ENCODE measurements at regions not wholly inside any gene's neighbourhood (a gene's known extent, or its start where the extent isn't known, plus 50 kb on each side); places are given as distances from the start of the nearest gene placed in this dataset.
"Not testable (repeated sequence)": the region's sequence is repeated elsewhere in the genome, so short reads cannot be mapped to it uniquely, and the experiment has no call there.

DNA sequence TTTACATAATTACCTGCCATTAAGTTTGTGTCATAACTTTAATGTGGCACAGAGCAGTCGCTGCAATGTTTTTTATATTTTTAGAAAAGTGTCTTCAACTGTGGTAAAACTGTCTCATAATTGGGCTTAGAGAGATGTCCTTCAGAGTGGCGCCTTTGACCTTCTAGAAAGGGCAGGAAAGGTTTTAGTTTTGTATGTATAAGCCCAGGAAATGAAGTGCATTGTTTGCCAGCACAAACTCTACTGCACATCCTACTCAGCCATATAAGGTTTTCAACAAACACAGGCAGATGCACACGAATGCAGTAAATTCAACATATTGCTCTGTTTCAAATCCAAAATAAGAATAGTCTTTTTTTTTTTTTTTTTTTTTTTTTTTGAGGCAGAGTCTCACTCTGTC, 201.4 kb downstream of the ALDH8A1 start:
- no peak overlapping the region for H3K4me3 ChIP-seq (ENCODE audit: low read depth, low read length)
- ChIA-PET POLR2A (no interaction called here), CTCF (interaction anchor here (1.0 kb wide), 1 partner anchor 24 kb away, joined by 3 read pairs; no protein-coding TSS in a partner anchor)
- no peak for DNase-seq (ENCODE audit: low read depth)
- TF ChIP-seq CTCF (IDR thresholded peaks at IDR 0.05; ENCODE audit: insufficient read depth, low read depth, low read length) = no peak
- H3K36me3 ChIP-seq (ENCODE audit: control insufficient read depth, insufficient read depth, low read length) = no peaks in the 10 kb centered on the region
- no peaks in the 10 kb centered on the region for H3K27me3 ChIP-seq (ENCODE audit: control insufficient read depth, insufficient read depth, low read length)

- H3K27me3 ChIP-seq (ENCODE audit: control insufficient read depth, insufficient read depth, low read length); DNase-seq (ENCODE audit: low read depth); CTCF ChIA-PET; H3K4me3 ChIP-seq (ENCODE audit: low read depth, low read length); POLR2A ChIA-PET; H3K36me3 ChIP-seq (ENCODE audit: control insufficient read depth, insufficient read depth, low read length): not testable (repeated sequence)
Measured at GRCh38 chr6:134747197-134747596, 202.7 kb downstream of the ALDH8A1 start.

DNA sequence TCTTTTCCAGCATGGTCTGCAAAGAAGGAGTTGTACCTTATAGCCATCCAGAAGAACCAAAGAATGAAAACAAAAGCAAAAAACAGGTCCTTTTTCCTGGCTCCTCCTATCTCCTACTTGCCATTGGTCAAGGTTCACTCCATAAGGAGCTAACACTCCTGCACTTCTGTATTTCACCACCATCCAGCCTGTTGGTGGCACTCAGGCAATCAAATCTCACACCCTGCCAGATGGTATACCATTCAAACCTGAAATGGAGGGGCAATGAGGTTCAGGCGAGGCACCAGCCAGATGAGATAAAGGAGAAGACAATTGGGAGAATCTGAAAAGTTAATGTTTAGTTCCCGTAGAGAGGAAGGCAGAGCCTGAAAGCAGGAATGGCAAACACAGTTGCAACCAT, 203.8 kb downstream of the ALDH8A1 start:
- Histone ChIP-seq H3K27me3 (ENCODE audit: control insufficient read depth, insufficient read depth, low read length) (no peaks in the 10 kb centered on the region), H3K36me3 (ENCODE audit: control insufficient read depth, insufficient read depth, low read length) (no peaks in the 10 kb centered on the region), H3K4me3 (ENCODE audit: low read depth, low read length) (no peak overlapping the region)
- TF ChIP-seq CTCF (IDR thresholded peaks at IDR 0.05; ENCODE audit: insufficient read depth, low read depth, low read length) = no peak
- POLR2A ChIA-PET = no interaction called here
- CTCF ChIA-PET = no interaction called here
- DNase-seq (ENCODE audit: low read depth) = no peak

- POLR2A ChIA-PET; DNase-seq (ENCODE audit: low read depth); H3K36me3 ChIP-seq (ENCODE audit: control insufficient read depth, insufficient read depth, low read length); CTCF ChIA-PET; H3K27me3 ChIP-seq (ENCODE audit: control insufficient read depth, insufficient read depth, low read length); H3K4me3 ChIP-seq (ENCODE audit: low read depth, low read length): not testable (repeated sequence)
Measured at GRCh38 chr6:134745192-134745591, 204.7 kb downstream of the ALDH8A1 start.

DNA sequence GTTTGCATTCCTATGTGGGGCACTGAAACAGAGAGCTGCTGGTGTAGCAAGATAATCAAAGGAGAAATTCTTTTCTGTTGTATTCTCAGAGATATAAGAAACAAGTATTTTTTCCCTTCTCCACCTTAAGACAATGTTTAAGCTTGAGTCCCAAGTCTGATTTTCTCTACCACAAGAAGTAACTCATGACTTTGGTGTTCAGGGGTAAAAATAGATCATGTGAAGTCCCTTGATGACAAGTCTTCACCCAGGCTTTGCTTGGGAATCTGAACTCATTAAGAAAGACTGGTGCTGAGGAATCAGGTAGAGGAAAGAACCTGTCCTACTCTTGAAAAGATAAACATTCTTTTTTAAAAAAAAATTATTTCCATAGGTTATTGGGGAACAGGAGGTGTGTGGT, 205.6 kb downstream of the ALDH8A1 start:
- TF ChIP-seq CTCF (IDR thresholded peaks at IDR 0.05; ENCODE audit: insufficient read depth, low read depth, low read length) = no peak
- H3K36me3 ChIP-seq (ENCODE audit: control insufficient read depth, insufficient read depth, low read length) = no peaks in the 10 kb centered on the region
- no peak overlapping the region for H3K4me3 ChIP-seq (ENCODE audit: low read depth, low read length)
- DNase-seq (ENCODE audit: low read depth) = no peak
- ChIA-PET CTCF (interaction anchor here (1.2 kb wide), 1 partner anchor 10 kb away, joined by 4 read pairs; no protein-coding TSS in a partner anchor), POLR2A (no interaction called here)
- H3K27me3 ChIP-seq (ENCODE audit: control insufficient read depth, insufficient read depth, low read length) = no peaks in the 10 kb centered on the region

DNA sequence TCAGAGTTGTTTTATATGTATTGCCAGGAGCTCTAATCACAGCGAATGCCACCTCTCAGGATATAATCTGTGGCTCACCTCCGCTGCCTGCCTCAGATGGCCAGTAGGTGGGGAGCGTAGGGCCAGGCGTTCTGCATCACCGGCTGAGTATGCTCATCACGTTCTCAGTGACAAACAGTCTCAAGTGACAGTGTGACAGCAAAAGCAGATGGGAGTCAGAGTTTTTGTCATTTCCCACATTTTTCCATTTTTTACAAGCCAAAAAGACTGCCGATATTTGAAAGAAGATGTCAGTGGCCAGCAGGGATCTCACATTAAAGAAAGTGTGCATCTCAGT, 208.7 kb downstream of the ALDH8A1 start:
- ChIA-PET CTCF (no interaction called here), POLR2A (no interaction called here)

More for the DNA sequence above, 208.7 kb downstream of the ALDH8A1 start:
- Histone ChIP-seq H3K36me3 (ENCODE audit: control insufficient read depth, insufficient read depth, low read length) (no peaks in the 10 kb centered on the region), H3K4me3 (ENCODE audit: low read depth, low read length) (no peak overlapping the region), H3K27me3 (ENCODE audit: control insufficient read depth, insufficient read depth, low read length) (no peaks in the 10 kb centered on the region)
- DNase-seq (ENCODE audit: low read depth) = no peak
- no peak for TF ChIP-seq CTCF (IDR thresholded peaks at IDR 0.05; ENCODE audit: insufficient read depth, low read depth, low read length)

Data from BJ (cell line).